Activated CD4-positive, alpha-beta T cell treated with anti-CD3 and anti-CD28 coated beads, Interleukin-2, amount 50 U/mL, for 1 hour (primary cell): ENCODE measurements at regions not wholly inside any gene's neighbourhood (a gene's known extent, or its start where the extent isn't known, plus 50 kb on each side); places are given as distances from the start of the nearest gene placed in this dataset.

Experiments used
- DNase-seq: peaks from one replicate; pipeline ENCODE4 v3.0.0-alpha.2; 2020

DNA sequence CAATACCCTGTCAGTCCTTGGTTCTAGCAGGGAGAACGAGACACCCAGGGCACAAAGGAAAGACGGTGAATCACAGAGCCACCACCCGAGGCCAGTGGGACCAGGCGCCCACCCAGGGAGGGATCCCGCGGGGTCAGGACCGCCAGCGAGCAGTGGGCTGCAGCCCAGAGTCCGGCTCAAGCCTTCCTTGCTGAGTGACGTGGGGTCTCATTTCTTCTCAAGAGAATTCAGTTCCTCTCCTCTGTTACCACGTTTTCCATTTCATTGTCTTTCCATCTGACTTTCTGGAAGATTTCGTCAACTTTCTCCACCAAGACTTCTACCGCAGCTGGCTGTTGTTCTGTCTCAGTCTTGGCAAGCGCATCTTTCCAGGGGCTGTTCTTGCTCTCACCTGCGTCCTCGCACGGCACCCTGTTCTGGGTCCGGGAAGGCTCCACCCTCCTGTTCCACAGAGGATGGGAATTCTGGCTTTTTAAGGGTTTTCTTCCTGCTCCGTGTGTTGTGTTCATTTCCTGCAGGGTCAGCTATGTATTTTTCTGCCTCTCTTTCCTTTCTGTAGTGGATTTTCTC is 248.6 kb downstream of the NDUFA10 start:
- DNase-seq, result no peak

DNA sequence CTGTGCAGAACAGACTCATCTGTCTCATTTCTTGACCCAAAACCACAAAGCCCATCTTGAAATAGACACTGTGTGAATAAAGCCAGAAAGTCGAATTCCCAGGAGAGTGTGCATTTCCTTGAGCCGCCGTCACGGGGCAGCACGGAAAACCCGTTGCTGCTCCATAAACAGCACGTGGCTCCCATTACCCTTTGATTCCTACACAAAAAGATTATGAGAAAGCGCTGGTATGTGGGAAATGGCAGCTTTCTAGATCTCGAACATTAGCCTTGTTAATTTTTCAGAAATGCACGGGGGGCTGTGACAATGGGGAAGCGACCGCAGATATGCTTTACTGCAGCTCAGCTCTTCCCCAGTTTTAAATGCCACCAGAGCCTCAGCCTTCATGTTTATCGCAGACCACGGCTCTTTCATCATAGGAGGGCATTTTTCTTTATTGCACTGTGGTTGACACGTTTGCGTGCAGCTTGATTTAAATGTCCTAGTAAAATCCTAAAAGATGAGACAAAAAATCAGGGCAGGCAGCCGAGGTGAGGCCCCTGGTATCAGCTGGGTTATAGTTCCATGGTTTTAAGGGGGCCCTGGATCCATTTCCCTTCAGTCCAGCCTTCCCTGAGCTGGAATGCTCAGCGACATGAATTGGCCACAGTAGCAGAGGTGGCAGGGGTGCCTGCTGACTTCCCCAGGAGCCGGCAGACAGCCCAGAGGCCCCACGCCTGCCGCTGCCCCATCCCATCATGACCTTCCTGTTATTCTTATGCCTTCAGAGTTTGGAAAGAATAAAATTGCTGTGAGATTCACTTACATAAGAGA is 249.3 kb downstream of the NDUFA10 start:
- DNase-seq, result no peak

DNA sequence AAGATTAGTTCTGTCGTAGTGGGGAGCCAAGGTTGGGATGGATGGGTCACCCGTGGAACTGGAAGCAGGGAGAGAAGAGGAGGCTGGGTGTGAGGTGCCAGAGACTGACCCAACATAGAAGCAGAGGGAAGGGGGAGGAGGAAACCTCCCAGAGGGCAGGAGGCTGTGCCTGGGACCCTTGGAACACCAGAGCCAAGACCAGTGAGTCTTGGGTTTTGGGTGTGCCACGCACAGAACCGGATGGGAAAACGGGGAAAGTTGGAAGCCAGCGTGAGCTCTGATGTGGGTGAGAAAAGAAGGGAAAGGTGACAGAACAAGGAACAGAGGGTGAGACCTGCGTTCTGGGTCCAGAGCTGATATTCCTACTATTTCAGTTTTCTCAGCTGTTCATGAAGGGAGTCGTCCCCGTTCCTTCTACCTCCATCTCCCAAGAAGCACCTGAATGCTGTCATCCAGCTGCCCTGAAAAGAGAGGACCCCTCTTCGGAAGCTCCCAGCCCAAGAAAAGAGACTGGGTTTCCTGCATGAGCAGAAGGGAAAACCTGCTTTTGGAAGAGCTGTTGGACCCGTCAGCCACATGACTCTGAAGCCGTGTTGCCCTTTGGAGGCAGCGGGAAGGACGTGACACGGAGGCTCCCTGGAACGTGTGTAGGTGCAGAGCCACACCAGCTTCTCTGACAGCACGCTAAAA is 250.1 kb downstream of the NDUFA10 start:
- no peak for DNase-seq

DNA sequence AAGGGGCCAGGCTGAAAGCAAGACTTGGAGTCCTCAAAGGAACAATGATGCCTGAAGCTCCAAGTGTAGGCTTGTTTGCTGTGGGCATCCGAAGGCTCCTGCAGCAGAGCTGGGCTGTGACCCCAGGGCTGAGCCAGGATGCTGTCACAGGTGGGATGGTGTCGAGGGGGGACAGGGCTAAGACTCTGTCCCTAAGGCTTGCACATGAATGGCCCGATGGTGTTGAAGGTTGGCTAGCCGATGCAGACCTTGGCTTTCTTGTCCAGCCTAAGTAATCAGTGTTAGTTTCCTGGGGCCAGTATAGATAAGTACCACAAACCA is 251.0 kb downstream of the NDUFA10 start:
- DNase-seq, result no peak

DNA sequence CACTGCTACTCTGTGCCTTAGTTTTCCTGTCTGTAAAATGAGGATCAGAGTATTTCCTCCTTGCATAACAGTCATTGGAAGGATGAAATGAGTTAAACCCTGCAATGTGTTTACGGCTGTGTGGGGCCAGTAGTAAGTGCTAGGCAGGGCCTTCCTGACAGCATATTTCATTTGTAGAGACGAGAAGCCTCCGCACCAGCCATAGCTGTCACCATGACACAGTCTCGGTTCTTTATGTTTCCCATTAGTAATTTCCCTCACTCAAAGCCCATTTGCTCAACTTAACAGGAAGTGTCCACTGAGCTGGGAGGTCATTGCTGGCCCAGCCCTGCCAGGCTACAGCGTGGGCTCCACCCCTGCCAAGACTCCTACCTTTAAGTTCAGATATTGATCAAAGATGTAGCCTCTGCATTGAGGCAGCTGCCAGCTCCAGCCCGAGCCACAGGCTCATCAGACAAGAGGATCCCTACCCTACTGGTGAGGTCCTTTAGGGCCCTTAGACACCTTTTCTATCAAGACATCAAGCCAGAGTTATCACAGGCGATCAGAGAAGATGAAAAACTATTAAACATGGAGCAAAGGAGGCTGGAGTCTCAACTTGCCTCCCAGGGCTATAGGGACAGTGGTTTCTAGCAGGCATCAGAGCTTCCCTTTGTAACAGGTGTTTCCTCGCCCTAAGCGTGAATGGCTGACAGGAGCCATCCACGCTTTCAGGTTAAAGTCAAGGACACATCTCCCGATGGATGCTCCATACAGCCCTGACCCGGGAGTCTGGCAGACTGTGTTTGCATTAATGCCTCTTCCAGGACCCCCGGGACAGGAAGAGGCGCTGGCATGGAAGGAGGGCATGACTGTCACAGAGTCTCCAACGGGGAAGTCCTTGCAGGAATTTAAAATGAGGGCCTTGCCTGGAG is 251.7 kb downstream of the NDUFA10 start:
- no peak for DNase-seq

DNA sequence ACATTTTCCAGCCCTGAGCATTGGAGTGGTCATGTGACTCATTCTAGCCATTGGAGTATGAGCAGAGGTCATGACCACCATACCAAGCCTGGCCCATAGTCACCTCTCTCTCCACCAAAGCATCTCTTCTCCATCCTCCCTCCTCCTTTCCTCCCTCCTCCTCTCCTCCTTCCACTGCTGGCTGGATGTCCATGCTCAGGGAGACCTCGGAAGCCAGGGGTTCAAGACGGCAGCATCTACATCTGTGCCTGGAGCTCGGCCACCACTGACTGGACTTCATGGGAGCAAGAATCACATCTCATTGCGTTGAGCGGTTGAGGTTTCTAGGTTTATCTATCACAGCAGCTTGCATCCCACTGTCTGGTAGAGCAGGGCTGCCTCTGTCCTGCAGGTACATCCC is 252.4 kb downstream of the NDUFA10 start:
- DNase-seq, result no peak

DNA sequence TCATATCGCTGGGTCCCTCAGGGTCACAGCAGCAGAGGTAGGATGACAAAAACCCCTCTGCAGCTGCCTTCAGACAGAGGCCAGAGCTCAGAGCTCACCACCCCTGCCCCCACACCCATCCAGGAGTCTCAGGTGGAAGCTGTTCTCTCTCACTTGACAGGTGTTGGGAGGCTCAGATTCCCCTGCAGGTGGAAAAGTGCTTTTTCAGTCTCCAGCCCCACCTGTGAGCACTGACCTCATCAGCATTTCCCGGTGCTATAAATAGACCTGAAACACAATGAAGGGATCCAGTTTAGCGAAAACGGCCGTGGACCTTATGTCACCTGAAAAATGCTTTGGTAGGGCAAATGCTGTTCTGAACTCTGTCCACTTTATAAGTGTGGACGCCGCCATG is 254.9 kb downstream of the NDUFA10 start:
- no peak for DNase-seq

DNA sequence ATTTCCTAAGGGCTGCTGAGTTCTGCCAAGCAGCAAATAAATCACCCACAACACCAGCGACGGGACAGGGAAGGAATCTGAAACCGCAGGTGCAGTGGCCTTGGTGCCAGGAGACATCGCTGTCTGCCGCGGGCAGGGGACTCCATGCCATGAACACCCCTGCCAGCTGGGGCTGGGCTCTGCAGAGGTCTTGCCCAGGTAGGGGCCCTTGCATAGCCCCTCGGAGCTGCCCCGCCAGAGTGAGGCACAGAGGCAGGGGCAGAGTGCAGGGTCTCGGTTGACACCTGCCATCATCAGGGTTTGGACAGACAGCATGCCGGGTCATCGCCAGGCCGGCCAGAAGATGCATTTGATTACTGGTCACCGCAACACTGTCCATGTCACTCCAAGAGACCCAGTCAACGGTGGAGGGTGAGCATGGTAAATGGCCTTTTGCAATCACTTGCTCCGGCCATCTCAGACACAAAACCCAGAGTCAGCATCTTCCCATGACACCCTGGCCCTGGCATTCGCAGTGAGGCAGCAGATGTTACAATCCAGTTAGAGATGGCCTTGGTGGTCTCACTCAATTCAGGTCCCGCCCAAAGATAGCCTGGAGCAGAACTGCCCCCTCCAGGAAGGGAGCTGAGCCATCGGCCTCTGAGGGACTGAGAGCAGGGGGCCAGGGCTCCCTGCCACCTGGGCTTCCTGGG is 255.4 kb downstream of the NDUFA10 start:
- DNase-seq, result no peak

DNA sequence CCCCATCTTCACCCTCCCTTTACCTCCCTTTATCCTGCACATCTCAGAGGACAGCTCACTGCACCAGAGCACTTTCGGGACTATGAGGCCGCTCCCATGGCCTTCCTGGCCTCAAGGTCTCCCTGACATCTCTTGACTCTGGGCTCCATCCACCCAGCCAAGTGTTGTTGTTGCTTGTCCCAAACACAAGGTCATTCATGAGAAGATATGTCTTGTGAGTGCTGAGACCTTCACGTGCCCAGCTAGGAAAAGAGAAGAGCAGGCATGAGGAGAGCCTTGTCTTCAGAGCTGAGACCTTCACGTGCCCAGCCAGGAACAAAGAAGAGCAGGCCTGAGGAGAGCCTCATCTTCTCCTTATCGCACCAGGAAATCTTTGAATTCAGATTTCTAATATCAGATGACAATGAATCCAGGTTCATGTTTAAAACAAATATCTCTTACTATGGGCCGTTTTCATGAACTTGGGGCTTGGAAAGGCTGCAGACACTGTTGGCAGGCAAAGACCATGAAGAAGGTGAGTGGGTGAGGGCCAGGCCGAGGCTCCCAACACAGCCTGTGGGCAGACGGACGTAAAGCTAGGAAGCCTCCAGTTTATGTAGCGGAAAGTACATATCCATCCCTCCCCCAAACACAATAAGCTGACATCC is 256.1 kb downstream of the NDUFA10 start:
- DNase-seq, result no peak

DNA sequence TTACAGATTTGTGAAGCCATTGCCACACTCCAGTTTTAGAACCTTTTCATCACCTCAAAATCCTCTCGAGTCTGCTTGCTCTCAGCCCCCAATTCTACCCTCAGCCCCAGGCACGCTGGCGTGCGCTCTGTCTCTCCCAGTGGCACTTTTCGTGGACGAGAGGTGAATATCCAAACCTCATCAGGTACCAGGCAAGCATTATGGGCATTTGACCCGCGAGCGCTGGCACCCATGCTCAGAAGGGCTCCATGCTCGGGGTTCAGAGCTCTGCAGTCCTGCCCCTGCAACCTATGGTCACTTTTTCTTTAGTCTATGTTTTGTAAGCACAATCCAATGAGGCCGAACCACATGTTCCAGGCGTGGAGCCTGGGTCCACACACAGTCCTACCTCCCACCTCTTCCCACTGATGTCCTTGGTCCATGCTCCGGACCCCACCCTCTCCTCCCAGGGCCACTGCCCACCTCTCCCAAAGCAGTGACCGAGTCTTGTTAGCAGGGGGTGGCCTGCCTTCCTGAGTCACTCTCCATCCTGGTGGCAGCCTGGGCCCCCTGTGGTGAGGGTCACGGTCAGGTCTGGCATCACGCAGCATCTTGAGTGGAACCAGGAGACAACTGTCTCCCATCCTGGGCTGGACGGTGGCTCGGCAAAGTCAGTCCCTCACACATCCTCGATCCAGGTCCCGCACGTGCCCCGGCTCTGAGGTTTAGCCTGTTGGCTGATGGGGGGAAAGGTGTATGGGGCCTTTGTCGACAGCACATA is 256.9 kb downstream of the NDUFA10 start:
- DNase-seq, result no peak

DNA sequence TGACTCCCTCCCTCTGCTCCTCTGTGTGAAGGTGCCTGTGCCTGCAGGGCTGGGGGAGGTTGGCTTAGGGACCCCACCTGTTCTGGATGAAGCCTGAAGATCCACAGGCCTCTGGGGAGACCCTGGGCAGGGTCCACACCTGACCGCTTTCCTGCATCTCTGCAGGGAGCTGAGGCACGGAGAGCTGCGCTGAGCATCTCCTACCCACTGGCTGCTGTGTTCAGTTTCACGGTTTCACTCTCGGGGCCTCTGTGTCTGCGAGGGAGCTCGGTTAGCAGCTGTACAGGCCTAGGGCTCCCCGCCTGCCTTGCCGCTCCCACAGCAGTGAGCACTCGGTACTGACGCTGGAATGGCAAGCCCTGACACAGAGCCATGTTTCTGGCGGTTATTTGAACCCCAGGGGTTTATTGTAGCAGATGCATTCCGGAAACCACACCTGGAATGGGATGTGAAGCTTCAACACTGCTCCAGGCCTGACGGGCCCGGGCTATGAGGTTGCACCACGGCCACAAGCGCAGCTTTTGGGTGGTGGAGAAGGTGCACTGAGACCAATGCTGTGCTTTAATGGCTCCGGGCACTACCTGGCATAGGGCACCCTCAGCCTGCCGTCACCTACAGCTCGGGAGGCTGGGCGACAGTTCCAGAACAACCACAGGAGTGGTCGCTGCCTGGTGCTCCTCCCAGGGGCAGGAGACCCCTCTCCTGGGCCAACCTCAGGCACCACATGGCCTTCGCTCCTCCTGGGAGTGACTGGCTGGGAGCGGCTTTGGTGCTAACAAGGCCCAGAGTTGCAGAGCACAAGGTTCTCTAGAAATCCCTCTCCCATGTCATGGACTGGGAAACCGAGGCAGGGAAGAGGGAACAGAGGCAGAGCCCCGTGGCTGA is 257.9 kb downstream of the NDUFA10 start:
- DNase-seq, result no peak

DNA sequence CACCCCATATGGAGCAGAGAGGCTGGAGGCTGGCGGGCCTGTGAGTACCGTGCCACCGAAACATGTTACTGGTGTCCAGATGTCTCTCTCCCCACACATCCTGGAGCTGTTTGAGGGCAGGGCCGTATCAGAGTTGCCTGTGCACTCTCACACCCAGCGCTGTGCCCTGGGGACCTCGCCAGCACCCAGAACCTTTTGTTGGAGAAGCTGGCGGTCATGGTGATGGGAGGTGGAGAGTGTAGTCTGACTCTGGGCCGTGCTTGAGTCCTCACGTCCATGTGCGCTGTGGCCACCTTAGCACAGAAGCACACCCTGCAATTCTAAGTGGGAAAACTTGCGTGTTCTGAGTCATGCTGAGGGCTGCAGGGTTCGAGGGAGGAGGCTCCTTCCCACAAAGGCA is 259.2 kb downstream of the NDUFA10 start:
- DNase-seq, result no peak

DNA sequence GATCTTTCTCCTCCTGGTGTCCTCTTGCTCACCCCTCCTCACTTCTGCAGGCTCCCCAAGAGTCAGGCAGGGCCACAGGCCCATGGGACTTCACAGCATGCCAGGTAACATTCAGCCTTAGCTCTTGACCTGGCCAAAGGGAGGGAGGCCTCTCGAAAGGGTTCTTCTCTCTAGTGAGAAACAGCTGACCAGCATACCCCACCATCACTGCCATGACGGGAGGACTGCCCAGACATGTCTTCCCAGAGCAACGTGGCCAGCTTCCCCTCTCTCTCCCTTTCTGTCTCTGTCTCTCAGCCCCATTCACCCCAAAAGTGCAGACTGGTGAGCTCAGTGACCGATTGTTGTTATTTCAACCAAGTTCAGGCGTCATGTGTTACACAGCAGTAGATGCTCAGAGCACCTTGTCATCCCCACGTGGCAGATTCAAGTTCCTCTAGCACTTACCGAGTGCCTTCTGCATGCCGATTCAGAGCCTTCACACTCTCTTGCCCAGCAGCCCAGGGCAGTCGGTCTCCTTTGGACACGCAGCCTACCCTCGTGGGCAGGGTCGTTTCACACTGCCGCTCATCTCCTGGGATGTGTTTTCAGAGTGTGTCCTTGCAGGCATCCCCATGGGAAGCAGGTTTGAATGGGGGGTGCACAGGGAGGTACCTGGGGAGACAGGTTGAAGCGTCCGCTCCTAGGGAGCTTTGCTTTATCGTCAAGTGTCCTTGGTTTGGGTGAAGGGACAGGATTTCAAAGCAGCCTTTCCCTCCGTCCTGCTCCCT is 259.9 kb downstream of the NDUFA10 start:
- no peak for DNase-seq

DNA sequence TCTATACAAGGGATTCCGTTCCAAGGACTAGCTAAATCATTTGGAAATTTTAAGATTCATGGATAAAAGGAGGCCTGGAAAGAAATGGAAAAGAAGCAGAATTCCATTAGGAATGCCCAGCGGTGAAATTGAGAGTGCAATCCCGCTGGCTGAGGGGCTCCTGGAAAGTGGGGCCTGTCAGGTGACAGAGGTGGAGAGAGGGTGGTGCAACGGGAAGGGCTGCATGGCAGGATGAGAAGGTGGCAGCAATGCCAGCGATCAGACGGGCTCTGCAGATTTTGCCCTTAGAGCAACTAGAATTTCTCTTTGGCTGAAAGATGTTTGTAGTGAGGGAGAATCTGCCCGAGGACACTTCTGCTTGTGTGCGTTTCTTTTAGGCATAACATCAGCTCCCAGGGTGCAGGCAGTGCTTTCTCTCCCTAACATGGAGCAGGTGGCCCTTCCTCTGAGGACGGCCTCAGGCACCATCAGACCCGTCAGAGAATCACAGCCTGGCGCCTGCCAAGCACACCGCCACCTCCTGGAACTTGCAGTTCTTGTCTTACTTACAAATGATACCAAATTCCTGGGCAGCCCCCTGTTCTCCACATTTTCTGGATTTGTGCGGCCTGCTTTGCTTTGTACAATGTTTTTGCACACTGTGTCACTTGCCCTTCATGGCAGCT is 261.6 kb downstream of the NDUFA10 start:
- no peak for DNase-seq

DNA sequence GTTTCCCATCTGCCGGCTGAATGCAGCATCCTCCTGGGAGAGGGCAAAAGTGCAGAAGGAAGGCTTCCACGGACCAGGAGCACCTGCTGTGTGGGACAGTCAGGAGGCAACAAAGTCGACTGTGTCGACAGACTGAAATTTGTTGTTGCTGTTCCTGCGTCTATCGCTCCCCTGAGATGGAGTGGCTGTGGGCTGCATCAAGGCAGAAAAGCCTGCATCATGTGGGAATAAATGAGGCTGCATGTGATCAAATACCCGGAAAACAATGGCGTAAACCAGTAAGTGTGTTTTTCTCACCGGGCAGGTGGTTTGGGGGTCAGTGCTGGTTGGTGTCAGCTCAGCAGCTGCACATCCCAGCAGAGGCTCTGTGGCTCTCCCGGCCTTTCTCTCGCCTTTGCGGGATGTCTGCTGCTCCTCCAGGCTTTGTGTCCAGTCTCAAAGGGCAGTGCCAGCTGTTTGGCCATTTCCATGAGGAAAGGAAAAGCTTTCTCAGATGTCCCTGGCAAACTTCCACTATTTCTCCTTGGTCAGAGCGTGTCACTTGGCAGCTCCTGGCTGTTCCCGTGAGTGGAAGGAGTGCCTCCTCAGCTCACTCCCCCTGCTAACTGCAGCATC is 262.4 kb downstream of the NDUFA10 start:
- no peak for DNase-seq

DNA sequence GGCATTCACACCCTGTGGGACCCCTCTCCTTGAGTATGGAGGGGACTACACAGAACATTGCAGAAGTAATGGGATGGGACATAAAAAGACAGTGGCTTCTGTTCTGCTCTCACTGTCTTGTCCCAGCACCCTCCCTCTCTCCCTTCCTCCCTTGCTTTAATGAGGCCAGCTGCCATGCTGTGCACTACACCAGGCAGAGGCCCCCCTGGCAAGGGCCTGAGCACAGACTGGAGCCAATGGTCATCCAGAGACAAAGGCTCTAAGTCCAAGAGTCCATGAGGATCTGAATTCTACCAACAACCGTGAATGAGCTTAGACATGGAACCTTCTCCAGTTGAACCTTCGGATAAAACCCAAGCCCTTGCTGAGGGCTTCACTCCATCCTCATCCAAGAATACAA is 263.0 kb downstream of the NDUFA10 start:
- DNase-seq, result no peak

DNA sequence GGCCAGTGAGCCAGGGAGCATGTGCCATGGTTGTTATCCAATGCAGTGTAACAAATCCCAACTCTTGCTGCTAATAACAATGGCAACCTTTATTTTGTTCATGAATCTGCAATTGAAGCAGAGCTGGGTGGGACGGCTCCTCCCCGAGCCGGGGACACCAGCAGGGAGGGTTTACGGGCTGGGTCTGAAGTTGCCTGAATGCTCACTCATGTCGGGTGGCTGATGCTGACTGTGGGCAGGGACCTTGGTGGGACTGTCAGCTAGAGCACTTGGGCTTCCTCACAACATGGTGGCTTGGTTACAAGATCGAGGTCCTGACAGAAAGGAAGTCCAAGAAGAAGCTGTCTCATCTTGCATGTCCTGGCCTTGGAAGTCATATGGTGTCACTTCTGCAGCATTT is 264.5 kb downstream of the NDUFA10 start:
- DNase-seq, result no peak

DNA sequence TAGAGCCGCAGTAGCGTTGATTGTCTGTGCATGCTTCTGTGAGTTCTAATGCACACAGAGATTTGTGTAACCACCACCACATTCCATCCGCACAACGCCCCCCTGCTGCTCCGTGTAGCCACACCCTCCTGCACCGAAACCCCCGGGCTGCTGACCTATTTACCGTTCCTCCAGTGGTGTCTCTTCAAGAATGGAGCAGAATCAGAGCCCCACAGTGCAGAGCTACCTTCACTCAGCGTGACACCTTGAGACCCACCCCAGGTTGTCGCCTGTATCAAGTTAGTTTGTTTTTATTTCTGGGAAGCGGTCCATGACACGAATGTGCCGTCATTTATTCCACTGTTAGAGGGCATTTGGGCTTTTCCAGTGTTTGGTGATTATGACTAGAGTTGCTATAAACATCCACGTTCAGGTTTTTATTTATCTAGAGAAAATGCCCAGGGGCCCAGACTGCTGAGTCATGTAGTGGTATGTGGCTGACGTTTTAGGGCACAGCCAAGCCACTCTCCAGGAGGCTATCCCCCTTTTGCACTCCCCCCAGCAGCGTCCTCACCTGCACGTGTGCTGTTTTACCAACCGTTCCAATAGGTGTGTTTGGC is 266.8 kb downstream of the NDUFA10 start:
- DNase-seq, result no peak
